Ovary (tissue), 7 donors: ENCODE measurements at regions not wholly inside any gene's neighbourhood (a gene's known extent, or its start where the extent isn't known, plus 50 kb on each side); places are given as distances from the start of the nearest gene placed in this dataset.

Experiments used
- DNase-seq, 5 donors: peaks; one replicate each; pipeline ENCODE4 v3.0.0-alpha.2; 2019 to 2020
- H3K27ac ChIP-seq, 2 donors: fragments of 200-600 bp; one replicate each; pipeline versions ENCODE4 v1.5.1 to v1.8.0; 2019 to 2022
- H3K27me3 ChIP-seq: fragments of 200-600 bp; one replicate; pipeline ENCODE4 v1.8.0; 2022
- H3K36me3 ChIP-seq: fragments of 200-600 bp; sonication (generic); one replicate; pipeline ENCODE4 v1.5.1; 2019
- H3K4me1 ChIP-seq: one replicate; pipeline ENCODE4 v1.8.1; 2013; ENCODE audit warnings: mild to moderate bottlenecking, moderate library complexity; ENCODE audit not compliant: insufficient read depth
- H3K4me3 ChIP-seq: fragments of 200-600 bp; sonication (generic); one replicate; pipeline ENCODE4 v1.5.1; 2017
- H3K9me3 ChIP-seq, 2 donors: fragments of 200-600 bp in 1 of 2; sonication (generic) in 1 of 2; one replicate each; pipeline versions ENCODE4 v1.5.1 to v1.8.1; 2013 to 2019; ENCODE audit warnings: mild to moderate bottlenecking in 1 of 2, moderate library complexity in 1 of 2
- EP300 ChIP-seq: sonication (generic); formaldehyde crosslinking; IDR thresholded peaks from one replicate; pipeline ENCODE4 v1.6.1; 2017; ENCODE audit warnings: antibody characterized with exemption
- POLR2A ChIP-seq: fragments of 450-650 bp; IDR thresholded peaks from one replicate; pipeline ENCODE4 v1.6.1; 2017; ENCODE audit warnings: antibody characterized with exemption, mild to moderate bottlenecking, moderate library complexity
- WGBS, 3 donors: extraction: QIAGEN DNeasy Blood & Tissue Kit in 1 of 3; methylation state at CpG; one replicate each; pipeline versions ENCODE4 v1.1.5 to v1.1.7; 2013 to 2017; 5-methylcytosine and 5-hydroxymethylcytosine counted together
- intact Hi-C, 4 donors: fragments of 100-400 bp; cut with DNase I; formaldehyde crosslinking; loops; one replicate each; pipeline versions ENCODE4 v1.11.0 to v1.15.1; 2022 to 2023
- TF ChIP-seq, protein P1 (sequence below), 3 donors: fragments of 450-650 bp in 2 of 3; fragments of 200-600 bp in 1 of 3; IDR thresholded peaks; one replicate each; pipeline versions ENCODE4 v1.5.1 to v1.8.0; 2016 to 2022; ENCODE audit warnings: antibody characterized with exemption in 3 of 3, mild to moderate bottlenecking in 1 of 3
- donor health status: DM: no; HTN: no; CAD: no; lungs with moderate emphysema.
- donor health status: DM: no; HTN: no; CAD: no.
- donor health status: Bipolar disorder and iron deficiency.
- donor health status: DM: no; HTN: no; CAD: no.
- donor health status: DM: yes; HTN: yes; CAD: no.

DNA sequence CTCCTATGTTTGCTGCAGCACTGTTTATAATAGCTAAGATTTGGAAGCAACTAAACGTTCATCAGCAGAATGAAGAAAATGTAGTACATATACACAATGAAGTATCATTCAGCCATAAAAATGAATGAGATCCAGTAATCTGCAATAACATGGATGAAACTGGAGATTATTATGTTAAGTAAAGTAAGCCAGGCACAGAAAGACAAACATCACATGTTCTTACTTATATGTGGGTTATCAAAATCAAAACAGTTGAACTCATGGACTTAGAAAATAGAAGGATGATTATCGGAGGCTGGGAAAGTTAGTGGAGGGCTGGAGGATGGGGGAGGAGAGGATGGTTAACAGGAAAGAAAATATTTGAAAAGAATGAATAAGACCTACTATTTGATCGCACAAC, 1017.6 kb downstream of the KCNT2 start:
- TF ChIP-seq EP300 (no peak), POLR2A (no peak)
- TF ChIP-seq, protein P1, sequence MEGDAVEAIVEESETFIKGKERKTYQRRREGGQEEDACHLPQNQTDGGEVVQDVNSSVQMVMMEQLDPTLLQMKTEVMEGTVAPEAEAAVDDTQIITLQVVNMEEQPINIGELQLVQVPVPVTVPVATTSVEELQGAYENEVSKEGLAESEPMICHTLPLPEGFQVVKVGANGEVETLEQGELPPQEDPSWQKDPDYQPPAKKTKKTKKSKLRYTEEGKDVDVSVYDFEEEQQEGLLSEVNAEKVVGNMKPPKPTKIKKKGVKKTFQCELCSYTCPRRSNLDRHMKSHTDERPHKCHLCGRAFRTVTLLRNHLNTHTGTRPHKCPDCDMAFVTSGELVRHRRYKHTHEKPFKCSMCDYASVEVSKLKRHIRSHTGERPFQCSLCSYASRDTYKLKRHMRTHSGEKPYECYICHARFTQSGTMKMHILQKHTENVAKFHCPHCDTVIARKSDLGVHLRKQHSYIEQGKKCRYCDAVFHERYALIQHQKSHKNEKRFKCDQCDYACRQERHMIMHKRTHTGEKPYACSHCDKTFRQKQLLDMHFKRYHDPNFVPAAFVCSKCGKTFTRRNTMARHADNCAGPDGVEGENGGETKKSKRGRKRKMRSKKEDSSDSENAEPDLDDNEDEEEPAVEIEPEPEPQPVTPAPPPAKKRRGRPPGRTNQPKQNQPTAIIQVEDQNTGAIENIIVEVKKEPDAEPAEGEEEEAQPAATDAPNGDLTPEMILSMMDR (IDR thresholded peaks at IDR 0.05) = no peak
- no peaks in the 10 kb centered on the region for H3K4me1 ChIP-seq
- intact Hi-C loops = no loop called here
- H3K27me3 ChIP-seq = no peaks in the 10 kb centered on the region
- H3K27ac ChIP-seq = no peak overlapping the region
- H3K4me3 ChIP-seq = no peak overlapping the region
- DNase-seq = no peak
- no peaks in the 10 kb centered on the region for H3K9me3 ChIP-seq
- 51 to 60% (median 55%) methylated on average over 3 of the region's 3 CpGs for WGBS, 3 donors
- H3K36me3 ChIP-seq = no peaks in the 10 kb centered on the region

DNA sequence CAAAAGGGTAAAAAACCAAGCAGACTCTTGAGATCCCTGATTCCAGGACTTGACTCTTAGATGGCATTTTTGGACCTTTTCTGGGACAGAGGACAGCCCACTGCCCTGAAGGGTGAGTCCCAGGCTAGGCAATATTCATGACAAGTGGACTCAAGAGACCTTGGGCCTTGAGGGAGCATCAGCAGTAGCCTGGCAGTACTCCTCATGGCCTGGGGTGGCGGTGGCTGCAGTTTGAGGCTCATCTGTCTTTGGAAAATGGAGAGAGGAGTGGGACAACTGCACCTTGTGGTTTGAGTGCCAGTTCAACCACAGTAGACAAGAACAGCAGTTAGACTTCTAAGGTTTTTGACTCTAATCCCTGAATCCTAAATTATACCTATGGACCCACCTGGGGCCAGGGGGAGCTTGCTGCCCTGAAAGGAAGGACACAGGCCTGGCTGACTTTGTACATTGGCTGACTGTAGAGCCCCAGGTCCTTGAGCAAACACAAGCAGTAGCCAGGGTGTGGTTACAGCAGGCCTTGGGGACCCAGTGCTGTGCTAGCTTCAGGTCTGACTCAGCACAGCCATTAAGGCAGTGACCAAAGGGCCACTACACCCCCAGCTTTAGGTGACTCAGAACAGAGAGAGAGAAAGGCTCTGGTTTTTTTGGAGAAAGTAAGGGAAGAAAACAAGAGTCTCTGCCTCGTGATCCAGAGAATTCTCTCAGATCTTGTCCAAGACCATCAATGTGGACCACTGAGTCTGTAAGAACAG, 1023.2 kb downstream of the KCNT2 start:
- Histone ChIP-seq H3K9me3 (no peaks in the 10 kb centered on the region), H3K4me1 (no peaks in the 10 kb centered on the region), H3K27ac (no peak overlapping the region), H3K4me3 (no peak overlapping the region), H3K36me3 (no peaks in the 10 kb centered on the region), H3K27me3 (no peaks in the 10 kb centered on the region)
- no peak for DNase-seq
- TF ChIP-seq EP300 (no peak), POLR2A (no peak)
- TF ChIP-seq, protein P1 (IDR thresholded peaks at IDR 0.05) = no peak
- 70 to 96% (median 95%) methylated on average over 2 of the region's 2 CpGs for WGBS, 3 donors
- intact Hi-C loops = no loop called here

DNA sequence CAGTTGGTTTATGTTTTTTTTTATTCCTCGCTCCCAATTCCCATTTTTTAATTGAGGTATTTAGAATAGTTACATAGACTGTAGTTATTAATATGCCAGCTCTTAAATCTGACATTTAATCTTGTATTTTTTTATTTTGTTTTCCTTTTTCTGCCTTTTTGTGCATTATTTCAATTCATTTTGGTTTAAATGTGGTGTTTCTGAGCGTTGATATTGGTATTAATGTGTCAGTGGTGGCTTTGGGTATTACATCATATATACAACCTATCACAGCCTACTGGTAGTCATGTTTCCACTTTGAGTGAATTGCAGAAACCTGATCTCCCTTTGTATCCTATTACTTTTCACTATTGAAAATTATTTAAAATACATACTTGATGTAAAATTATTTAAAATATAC, 1027.3 kb downstream of the KCNT2 start:
- Histone ChIP-seq H3K9me3 (no peaks in the 10 kb centered on the region), H3K4me1 (peaks cover 4% of the 10 kb centered on the region), H3K4me3 (no peak overlapping the region), H3K27ac (no peak overlapping the region), H3K36me3 (no peaks in the 10 kb centered on the region), H3K27me3 (no peaks in the 10 kb centered on the region)
- 85 to 94% (median 92%) methylated on average over 2 of the region's 2 CpGs for WGBS, 3 donors
- intact Hi-C loops = no loop called here
- no peak for TF ChIP-seq EP300
- DNase-seq = no peak

DNA sequence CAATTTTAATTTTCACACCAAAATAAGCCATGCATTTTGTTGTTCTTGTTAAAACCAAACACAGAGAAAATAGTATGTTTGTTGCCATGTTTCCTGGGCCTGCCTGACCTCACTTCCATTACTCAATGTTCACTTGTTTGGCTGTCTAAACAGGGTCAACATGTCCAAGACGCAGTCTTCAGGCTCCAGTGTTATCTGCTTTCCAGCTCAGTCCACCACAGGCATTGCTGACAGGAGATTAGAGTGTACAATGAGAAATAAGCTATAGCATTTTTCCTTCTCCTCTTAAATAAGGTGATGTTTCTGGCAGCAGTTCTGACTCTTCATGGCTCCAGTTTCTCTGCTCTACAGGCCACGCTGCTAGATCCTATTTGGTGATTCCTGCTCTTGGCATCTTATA, 1030.5 kb downstream of the KCNT2 start:
- H3K36me3 ChIP-seq = no peaks in the 10 kb centered on the region
- intact Hi-C loops = no loop called here
- peaks cover 4% of the 10 kb centered on the region for H3K4me1 ChIP-seq
- H3K4me3 ChIP-seq = no peak overlapping the region
- no peaks in the 10 kb centered on the region for H3K27me3 ChIP-seq
- 30 to 46% (median 34%) methylated on average over 2 of the region's 2 CpGs for WGBS, 3 donors
- H3K27ac ChIP-seq = no peak overlapping the region
- TF ChIP-seq, protein P1 (IDR thresholded peaks at IDR 0.05) = no peak
- TF ChIP-seq EP300 (no peak), POLR2A (no peak)
- H3K9me3 ChIP-seq = no peaks in the 10 kb centered on the region
- DNase-seq = no peak

DNA sequence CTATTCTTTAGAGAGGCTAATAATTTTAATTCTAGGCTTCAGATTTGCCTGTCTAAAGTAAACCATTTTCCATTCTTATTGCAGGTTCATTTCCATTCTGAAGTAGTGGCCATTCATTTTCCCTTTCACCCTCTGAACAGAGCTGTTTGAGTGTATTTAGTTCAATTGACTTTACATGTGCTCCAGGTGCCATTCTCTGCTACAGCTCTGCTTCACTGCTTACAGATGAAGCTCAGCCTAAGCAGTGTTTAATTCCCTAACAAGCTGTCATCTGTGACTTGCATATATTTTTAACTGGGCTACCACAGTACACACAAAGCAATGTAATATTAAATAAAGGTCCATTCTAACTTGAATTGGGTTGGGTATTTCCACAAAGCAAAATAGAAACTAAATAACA, 1031.6 kb downstream of the KCNT2 start:
- H3K27me3 ChIP-seq = no peaks in the 10 kb centered on the region
- peaks cover 4% of the 10 kb centered on the region for H3K4me1 ChIP-seq
- no peaks in the 10 kb centered on the region for H3K36me3 ChIP-seq
- no peak overlapping the region for H3K4me3 ChIP-seq
- intact Hi-C loops = no loop called here
- H3K27ac ChIP-seq = no peak overlapping the region
- DNase-seq = no peak
- TF ChIP-seq, protein P1 (IDR thresholded peaks at IDR 0.05) = no peak
- TF ChIP-seq EP300 = no peak
- TF ChIP-seq POLR2A = no peak
- no peaks in the 10 kb centered on the region for H3K9me3 ChIP-seq
